GM10266 (cell line): ENCODE measurements at regions not wholly inside any gene's neighbourhood (a gene's known extent, or its start where the extent isn't known, plus 50 kb on each side); places are given as distances from the start of the nearest gene placed in this dataset.

Source experiments
- DNase-seq: peaks from one replicate; pipeline ENCODE4 v3.0.0; 2012; ENCODE audit errors: extremely low spot score
- CTCF ChIP-seq: IDR thresholded peaks from 2 replicates; pipeline ENCODE4 v1.5.1; 2012; ENCODE audit warnings: mild to moderate bottlenecking, low read depth; ENCODE audit not compliant: control insufficient read depth, insufficient read depth; ENCODE audit errors: missing control alignments

- no peak for TF ChIP-seq CTCF
Measured at GRCh38 chr4:4775493-4776004, 83.9 kb upstream of the MSX1 start.

GRCh38 chr4:4772534-4772933 is 86.9 kb upstream of the MSX1 start:
- TF ChIP-seq CTCF, result no peak
- DNase-seq, result no peak

More at GRCh38 chr4:4775493-4776004, 83.9 kb upstream of the MSX1 start:
- no peak for DNase-seq

- DNase-seq, result no peak
- no peak for TF ChIP-seq CTCF
Measured at GRCh38 chr4:4771160-4771559, 88.3 kb upstream of the MSX1 start.

GRCh38 chr4:4770610-4771009 is 88.9 kb upstream of the MSX1 start:
- no peak for DNase-seq
- no peak for TF ChIP-seq CTCF

GRCh38 chr4:4766564-4766963 is 92.9 kb upstream of the MSX1 start:
- no peak for TF ChIP-seq CTCF
- DNase-seq, result no peak

- no peak for DNase-seq
- no peak for TF ChIP-seq CTCF
Measured at GRCh38 chr4:4765811-4766210, 93.7 kb upstream of the MSX1 start.

GRCh38 chr4:4764558-4764905 is 94.9 kb upstream of the MSX1 start:
- no peak for TF ChIP-seq CTCF
- DNase-seq, result no peak
